ENCODE measurements at regions not wholly inside any gene's neighbourhood (a gene's known extent, or its start where the extent isn't known, plus 50 kb on each side); places are given as distances from the start of the nearest gene placed in this dataset.

DNA sequence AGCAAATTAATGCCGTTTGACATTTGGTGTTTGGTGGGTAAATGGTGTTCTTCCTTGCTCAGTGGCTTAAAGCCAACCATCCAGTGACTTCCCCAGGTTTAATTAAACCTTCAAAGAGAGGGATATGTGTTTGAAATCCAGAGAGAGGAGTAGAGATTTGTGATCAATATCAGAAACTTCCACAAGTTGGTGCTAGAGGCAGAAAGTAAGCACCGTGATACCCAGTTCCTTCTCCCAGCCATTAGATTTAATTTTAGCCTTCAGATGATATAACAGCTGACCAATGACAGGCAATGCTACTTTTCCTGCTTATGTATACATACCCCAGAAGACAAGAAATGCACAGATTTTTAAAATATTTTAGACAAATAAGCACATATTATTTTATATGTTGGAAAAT lies 398.5 kb downstream of the CDH2 start:
- H3K4me3 ChIP-seq (ENCODE audit: low read length in 2 of 2) = no peak overlapping the region
- H3K9me3 ChIP-seq (ENCODE audit: control insufficient read depth in 2 of 2, insufficient read depth in 1 of 2, low read length in 1 of 2) = no peaks in the 10 kb centered on the region
- no peak for DNase-seq (ENCODE audit: low read depth in 6 of 9, low spot score in 9 of 9)
- no peak overlapping the region for H3K27ac ChIP-seq (ENCODE audit: low read depth in 1 of 2, low read length in 1 of 2)
- H3K36me3 ChIP-seq (ENCODE audit: control insufficient read depth in 2 of 2, insufficient read depth in 2 of 2, low read length in 1 of 2) = no peaks in the 10 kb centered on the region
- no peaks in the 10 kb centered on the region for H3K4me1 ChIP-seq (ENCODE audit: control insufficient read depth in 2 of 2, insufficient read depth in 2 of 2, low read length in 2 of 2)
- H3K27me3 ChIP-seq (ENCODE audit: control insufficient read depth in 2 of 2, insufficient read depth in 1 of 2, low read length in 1 of 2) = no peaks in the 10 kb centered on the region
- WGBS = 2% methylated on average over 2 of the region's 2 CpGs

DNA sequence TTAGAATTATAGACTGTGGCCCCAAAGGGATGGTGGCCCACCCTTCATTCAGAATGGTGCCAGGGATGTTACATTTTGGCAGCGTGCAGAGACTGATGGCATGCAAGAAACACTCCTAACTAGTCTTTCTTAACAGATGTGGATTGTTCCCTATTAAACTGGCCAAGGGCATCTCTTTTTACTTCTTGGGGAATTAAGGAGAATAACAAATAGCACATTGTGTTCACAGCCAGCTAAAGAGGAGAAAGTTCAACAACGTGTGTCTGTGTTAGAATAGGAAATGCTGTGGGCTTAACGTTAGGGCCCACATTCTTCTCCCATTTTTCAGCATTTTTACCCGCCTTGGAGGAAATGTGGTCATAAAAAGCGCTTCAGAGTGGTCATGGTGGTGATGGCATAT lies 404.8 kb downstream of the CDH2 start:
- Histone ChIP-seq H3K27me3 (ENCODE audit: control insufficient read depth in 2 of 2, insufficient read depth in 1 of 2, low read length in 1 of 2) (no peaks in the 10 kb centered on the region), H3K9me3 (ENCODE audit: control insufficient read depth in 2 of 2, insufficient read depth in 1 of 2, low read length in 1 of 2) (no peaks in the 10 kb centered on the region), H3K27ac (ENCODE audit: low read depth in 1 of 2, low read length in 1 of 2) (no peak overlapping the region), H3K4me3 (ENCODE audit: low read length in 2 of 2) (no peak overlapping the region), H3K4me1 (ENCODE audit: control insufficient read depth in 2 of 2, insufficient read depth in 2 of 2, low read length in 2 of 2) (no peaks in the 10 kb centered on the region), H3K36me3 (ENCODE audit: control insufficient read depth in 2 of 2, insufficient read depth in 2 of 2, low read length in 1 of 2) (no peaks in the 10 kb centered on the region)
- WGBS = 81% methylated on average over 5 of the region's 5 CpGs
- DNase-seq (ENCODE audit: low read depth in 6 of 9, low spot score in 9 of 9) = no peak

DNA sequence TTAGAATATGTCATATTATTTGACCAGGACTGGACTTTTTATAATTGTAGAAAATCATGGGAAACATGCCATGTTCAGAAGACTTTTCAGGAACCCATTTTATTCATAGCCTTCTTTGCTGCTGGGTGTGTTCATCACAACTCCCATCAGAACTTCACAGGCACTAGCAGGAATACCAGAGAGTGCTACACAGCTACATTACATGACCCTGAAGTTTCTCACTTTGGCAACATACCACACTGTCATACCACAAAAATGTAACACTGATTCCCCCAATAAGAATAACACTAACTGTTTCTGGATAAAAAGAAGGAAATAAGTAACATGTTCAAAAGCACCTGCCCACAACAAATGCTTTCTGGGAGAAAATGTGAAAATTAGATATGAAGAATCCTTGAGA lies 405.4 kb downstream of the CDH2 start:
- Histone ChIP-seq H3K4me1 (ENCODE audit: control insufficient read depth in 2 of 2, insufficient read depth in 2 of 2, low read length in 2 of 2) (no peaks in the 10 kb centered on the region), H3K27ac (ENCODE audit: low read depth in 1 of 2, low read length in 1 of 2) (no peak overlapping the region), H3K9me3 (ENCODE audit: control insufficient read depth in 2 of 2, insufficient read depth in 1 of 2, low read length in 1 of 2) (no peaks in the 10 kb centered on the region), H3K4me3 (ENCODE audit: low read length in 2 of 2) (no peak overlapping the region), H3K27me3 (ENCODE audit: control insufficient read depth in 2 of 2, insufficient read depth in 1 of 2, low read length in 1 of 2) (no peaks in the 10 kb centered on the region), H3K36me3 (ENCODE audit: control insufficient read depth in 2 of 2, insufficient read depth in 2 of 2, low read length in 1 of 2) (no peaks in the 10 kb centered on the region)
- DNase-seq (ENCODE audit: low read depth in 6 of 9, low spot score in 9 of 9) = no peak

DNA sequence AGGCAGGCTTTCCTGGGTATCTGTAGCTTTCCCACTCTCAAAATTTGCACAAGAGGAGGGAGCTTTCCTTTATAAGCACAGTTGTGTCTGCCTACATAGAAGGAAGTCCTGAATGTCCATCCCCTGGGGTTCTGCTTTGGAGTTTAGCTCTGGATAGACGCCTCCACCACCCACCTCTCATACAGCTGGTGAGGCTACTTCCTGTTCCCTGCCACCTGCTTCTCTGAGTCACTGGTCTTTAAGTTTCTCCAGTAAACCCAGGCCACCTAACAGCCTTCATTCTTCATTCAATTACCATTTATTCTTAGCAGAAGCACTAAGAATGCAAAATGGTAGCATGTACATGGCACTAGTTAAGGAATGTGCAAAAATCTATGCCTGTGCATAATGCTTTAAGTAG lies 407.8 kb downstream of the CDH2 start:
- no peaks in the 10 kb centered on the region for H3K4me1 ChIP-seq (ENCODE audit: control insufficient read depth in 2 of 2, insufficient read depth in 2 of 2, low read length in 2 of 2)
- DNase-seq (ENCODE audit: low read depth in 6 of 9, low spot score in 9 of 9) = no peak
- WGBS = 13% methylated on average over 1 of the region's 1 CpG
- H3K36me3 ChIP-seq (ENCODE audit: control insufficient read depth in 2 of 2, insufficient read depth in 2 of 2, low read length in 1 of 2) = no peaks in the 10 kb centered on the region
- no peak overlapping the region for H3K27ac ChIP-seq (ENCODE audit: low read depth in 1 of 2, low read length in 1 of 2)
- H3K9me3 ChIP-seq (ENCODE audit: control insufficient read depth in 2 of 2, insufficient read depth in 1 of 2, low read length in 1 of 2) = no peaks in the 10 kb centered on the region
- no peak overlapping the region for H3K4me3 ChIP-seq (ENCODE audit: low read length in 2 of 2)
- H3K27me3 ChIP-seq (ENCODE audit: control insufficient read depth in 2 of 2, insufficient read depth in 1 of 2, low read length in 1 of 2) = no peaks in the 10 kb centered on the region

DNA sequence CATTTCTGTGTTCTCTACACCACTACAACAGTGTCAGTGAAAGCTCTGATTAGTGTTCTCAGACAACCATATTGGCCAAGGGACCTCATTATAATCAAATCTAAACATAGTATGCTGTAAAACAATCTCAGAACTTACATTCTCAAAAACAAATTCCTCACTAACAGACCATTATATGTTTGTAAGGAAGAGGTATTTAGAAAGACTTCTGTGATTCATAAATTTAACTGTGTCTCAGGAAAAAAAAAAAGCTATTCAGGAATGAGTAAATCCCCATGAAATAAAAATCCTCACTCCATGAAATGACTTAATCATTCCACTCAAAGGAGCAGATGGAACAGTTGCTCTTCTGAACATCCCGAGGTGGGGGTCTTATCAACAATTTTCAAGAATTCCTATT lies 413.0 kb downstream of the CDH2 start:
- no peaks in the 10 kb centered on the region for H3K4me1 ChIP-seq (ENCODE audit: control insufficient read depth in 2 of 2, insufficient read depth in 2 of 2, low read length in 2 of 2)
- no peaks in the 10 kb centered on the region for H3K36me3 ChIP-seq (ENCODE audit: control insufficient read depth in 2 of 2, insufficient read depth in 2 of 2, low read length in 1 of 2)
- no peaks in the 10 kb centered on the region for H3K9me3 ChIP-seq (ENCODE audit: control insufficient read depth in 2 of 2, insufficient read depth in 1 of 2, low read length in 1 of 2)
- H3K27me3 ChIP-seq (ENCODE audit: control insufficient read depth in 2 of 2, insufficient read depth in 1 of 2, low read length in 1 of 2) = no peaks in the 10 kb centered on the region
- H3K27ac ChIP-seq (ENCODE audit: low read depth in 1 of 2, low read length in 1 of 2) = no peak overlapping the region
- WGBS = 91% methylated on average over 1 of the region's 1 CpG
- DNase-seq (ENCODE audit: low read depth in 6 of 9, low spot score in 9 of 9) = no peak
- no peak overlapping the region for H3K4me3 ChIP-seq (ENCODE audit: low read length in 2 of 2)

DNA sequence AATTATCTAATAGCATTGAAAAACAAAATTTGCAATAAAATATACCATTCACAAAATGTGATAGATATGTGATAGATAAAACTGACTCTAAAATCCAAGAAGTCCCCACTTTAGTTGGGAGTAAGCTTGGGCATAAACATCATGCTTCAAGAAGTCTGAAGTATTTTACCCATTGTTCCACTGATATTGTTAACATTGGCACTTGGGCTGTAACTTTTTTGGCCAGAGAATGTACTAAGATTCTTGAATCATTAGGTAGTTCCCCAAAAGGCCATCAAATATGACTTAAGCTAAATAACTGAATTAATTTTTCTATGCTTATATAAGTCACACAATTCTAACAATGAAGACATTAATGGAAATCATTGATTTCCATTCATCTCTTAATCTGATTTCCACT lies 413.6 kb downstream of the CDH2 start:
- no peaks in the 10 kb centered on the region for H3K9me3 ChIP-seq (ENCODE audit: control insufficient read depth in 2 of 2, insufficient read depth in 1 of 2, low read length in 1 of 2)
- no peaks in the 10 kb centered on the region for H3K27me3 ChIP-seq (ENCODE audit: control insufficient read depth in 2 of 2, insufficient read depth in 1 of 2, low read length in 1 of 2)
- no peak overlapping the region for H3K27ac ChIP-seq (ENCODE audit: low read depth in 1 of 2, low read length in 1 of 2)
- no peak for DNase-seq (ENCODE audit: low read depth in 6 of 9, low spot score in 9 of 9)
- no peak overlapping the region for H3K4me3 ChIP-seq (ENCODE audit: low read length in 2 of 2)
- H3K4me1 ChIP-seq (ENCODE audit: control insufficient read depth in 2 of 2, insufficient read depth in 2 of 2, low read length in 2 of 2) = no peaks in the 10 kb centered on the region
- no peaks in the 10 kb centered on the region for H3K36me3 ChIP-seq (ENCODE audit: control insufficient read depth in 2 of 2, insufficient read depth in 2 of 2, low read length in 1 of 2)

DNA sequence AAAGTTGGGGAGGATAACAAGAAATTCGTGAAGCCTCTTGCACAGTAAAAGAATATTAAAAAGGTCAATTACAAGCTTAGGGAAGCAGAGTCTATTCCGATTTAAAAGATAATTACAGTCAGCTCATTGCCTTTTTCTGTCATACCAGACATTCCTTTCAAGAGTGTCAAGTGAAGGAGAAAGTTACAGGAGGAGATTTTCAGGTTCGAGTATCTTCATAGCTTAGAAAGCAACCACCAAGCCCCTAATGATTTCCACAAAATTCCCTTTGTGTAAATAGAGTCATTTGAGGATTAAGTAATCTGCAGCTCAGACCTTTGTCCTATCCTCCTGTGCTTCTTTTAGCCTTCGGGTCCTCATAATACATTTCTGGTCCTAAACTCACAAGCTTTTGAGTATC lies 414.9 kb downstream of the CDH2 start:
- Histone ChIP-seq H3K9me3 (ENCODE audit: control insufficient read depth in 2 of 2, insufficient read depth in 1 of 2, low read length in 1 of 2) (no peaks in the 10 kb centered on the region), H3K4me1 (ENCODE audit: control insufficient read depth in 2 of 2, insufficient read depth in 2 of 2, low read length in 2 of 2) (no peaks in the 10 kb centered on the region), H3K27ac (ENCODE audit: low read depth in 1 of 2, low read length in 1 of 2) (no peak overlapping the region), H3K36me3 (ENCODE audit: control insufficient read depth in 2 of 2, insufficient read depth in 2 of 2, low read length in 1 of 2) (no peaks in the 10 kb centered on the region), H3K27me3 (ENCODE audit: control insufficient read depth in 2 of 2, insufficient read depth in 1 of 2, low read length in 1 of 2) (no peaks in the 10 kb centered on the region), H3K4me3 (ENCODE audit: low read length in 2 of 2) (no peak overlapping the region)
- no peak for DNase-seq (ENCODE audit: low read depth in 6 of 9, low spot score in 9 of 9)
- WGBS = 67% methylated on average over 4 of the region's 4 CpGs

DNA sequence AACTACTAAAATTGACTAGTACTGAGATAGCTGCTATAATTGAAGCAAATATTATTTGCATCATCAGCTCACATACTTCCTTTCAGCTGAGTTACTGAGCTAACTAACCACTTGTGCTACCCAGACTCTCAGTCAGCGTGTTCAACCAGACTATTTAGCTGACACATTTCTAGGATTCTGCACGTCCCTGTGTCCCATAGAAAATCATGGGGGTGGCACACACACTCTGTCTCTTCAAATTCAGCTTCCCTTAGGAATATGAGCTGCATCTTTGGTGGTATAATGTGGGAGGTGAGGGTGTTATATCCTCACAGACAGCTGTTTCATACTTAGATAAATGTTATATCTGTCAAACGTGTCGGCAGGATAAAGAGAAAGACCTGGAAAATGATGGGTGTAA lies 424.0 kb downstream of the CDH2 start:
- Histone ChIP-seq H3K9me3 (ENCODE audit: control insufficient read depth in 2 of 2, insufficient read depth in 1 of 2, low read length in 1 of 2) (no peaks in the 10 kb centered on the region), H3K4me3 (ENCODE audit: low read length in 2 of 2) (no peak overlapping the region), H3K36me3 (ENCODE audit: control insufficient read depth in 2 of 2, insufficient read depth in 2 of 2, low read length in 1 of 2) (no peaks in the 10 kb centered on the region), H3K27ac (ENCODE audit: low read depth in 1 of 2, low read length in 1 of 2) (no peak overlapping the region), H3K27me3 (ENCODE audit: control insufficient read depth in 2 of 2, insufficient read depth in 1 of 2, low read length in 1 of 2) (no peaks in the 10 kb centered on the region), H3K4me1 (ENCODE audit: control insufficient read depth in 2 of 2, insufficient read depth in 2 of 2, low read length in 2 of 2) (no peaks in the 10 kb centered on the region)
- DNase-seq (ENCODE audit: low read depth in 6 of 9, low spot score in 9 of 9) = no peak
- WGBS = 90% methylated on average over 4 of the region's 4 CpGs

DNA sequence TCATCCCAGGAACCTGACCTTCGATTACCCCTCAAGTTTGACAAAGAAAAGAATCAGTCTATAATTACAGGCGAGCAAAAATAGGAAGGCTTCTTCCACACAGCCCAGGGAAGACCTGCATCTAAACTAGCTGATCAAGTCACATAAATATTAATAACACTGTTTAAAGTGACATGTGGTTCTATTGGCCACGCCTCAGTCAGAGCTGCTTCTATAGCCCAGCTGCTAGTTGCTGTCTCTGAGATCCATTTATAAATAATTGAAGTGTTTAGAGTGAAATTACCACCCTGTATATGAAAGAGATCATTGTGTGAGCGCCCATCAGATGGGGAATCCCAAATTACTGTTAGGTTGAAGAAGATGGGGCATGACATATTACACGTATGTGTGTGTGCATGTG lies 426.0 kb downstream of the CDH2 start:
- Histone ChIP-seq H3K27me3 (ENCODE audit: control insufficient read depth in 2 of 2, insufficient read depth in 1 of 2, low read length in 1 of 2) (no peaks in the 10 kb centered on the region), H3K4me3 (ENCODE audit: low read length in 2 of 2) (no peak overlapping the region), H3K9me3 (ENCODE audit: control insufficient read depth in 2 of 2, insufficient read depth in 1 of 2, low read length in 1 of 2) (no peaks in the 10 kb centered on the region), H3K4me1 (ENCODE audit: control insufficient read depth in 2 of 2, insufficient read depth in 2 of 2, low read length in 2 of 2) (no peaks in the 10 kb centered on the region), H3K36me3 (ENCODE audit: control insufficient read depth in 2 of 2, insufficient read depth in 2 of 2, low read length in 1 of 2) (no peaks in the 10 kb centered on the region), H3K27ac (ENCODE audit: low read depth in 1 of 2, low read length in 1 of 2) (no peak overlapping the region)
- WGBS = 88% methylated on average over 5 of the region's 5 CpGs
- DNase-seq (ENCODE audit: low read depth in 6 of 9, low spot score in 9 of 9) = no peak

DNA sequence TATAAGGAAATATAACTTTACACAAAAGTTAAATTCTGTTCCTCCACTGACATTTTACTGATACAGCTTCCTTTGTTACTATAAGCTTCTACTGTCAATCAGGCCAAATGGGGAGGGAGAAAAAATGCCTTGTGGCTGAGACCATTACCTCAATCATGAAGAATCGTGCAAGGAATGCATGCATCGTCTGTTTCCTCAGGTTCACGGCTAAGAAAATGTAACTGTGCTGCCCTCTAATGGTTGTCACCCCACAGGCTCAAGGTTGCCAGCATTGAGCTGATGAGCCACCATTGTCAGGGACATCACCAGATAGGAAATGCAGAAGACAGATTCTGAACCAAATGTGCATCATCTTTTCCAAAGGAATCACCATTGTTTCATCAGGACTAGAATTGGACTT lies 426.9 kb downstream of the CDH2 start:
- Histone ChIP-seq H3K36me3 (ENCODE audit: control insufficient read depth in 2 of 2, insufficient read depth in 2 of 2, low read length in 1 of 2) (no peaks in the 10 kb centered on the region), H3K4me3 (ENCODE audit: low read length in 2 of 2) (no peak overlapping the region), H3K9me3 (ENCODE audit: control insufficient read depth in 2 of 2, insufficient read depth in 1 of 2, low read length in 1 of 2) (no peaks in the 10 kb centered on the region), H3K4me1 (ENCODE audit: control insufficient read depth in 2 of 2, insufficient read depth in 2 of 2, low read length in 2 of 2) (no peaks in the 10 kb centered on the region), H3K27ac (ENCODE audit: low read depth in 1 of 2, low read length in 1 of 2) (no peak overlapping the region), H3K27me3 (ENCODE audit: control insufficient read depth in 2 of 2, insufficient read depth in 1 of 2, low read length in 1 of 2) (no peaks in the 10 kb centered on the region)
- 5% methylated on average over 3 of the region's 3 CpGs for WGBS
- DNase-seq (ENCODE audit: low read depth in 6 of 9, low spot score in 9 of 9) = peak in 2 of 9 donors; percentile 0
